Ishikawa (cell line): ENCODE measurements at regions not wholly inside any gene's neighbourhood (a gene's known extent, or its start where the extent isn't known, plus 50 kb on each side); places are given as distances from the start of the nearest gene placed in this dataset.

Experiments used
- CEBPB ChIP-seq: IDR thresholded peaks from 2 replicates; pipeline ENCODE4 v1.6.1; 2012
- CREB1 ChIP-seq: IDR thresholded peaks from 2 replicates; pipeline ENCODE4 v1.6.1; 2012; ENCODE audit warnings: low read depth
- EGR1 ChIP-seq: IDR thresholded peaks from 2 replicates; pipeline ENCODE4 v1.6.1; 2012
- EP300 ChIP-seq: IDR thresholded peaks from 2 replicates; pipeline ENCODE4 v1.6.1; 2012; ENCODE audit warnings: borderline replicate concordance
- FOXM1 ChIP-seq: IDR thresholded peaks from 2 replicates; pipeline ENCODE4 v1.6.1; 2012; ENCODE audit warnings: low read depth, borderline replicate concordance
- MAX ChIP-seq: IDR thresholded peaks from 2 replicates; pipeline ENCODE4 v1.6.1; 2012
- NFIC ChIP-seq: IDR thresholded peaks from 2 replicates; pipeline ENCODE4 v1.6.1; 2012
- RAD21 ChIP-seq: IDR thresholded peaks from 2 replicates; pipeline ENCODE4 v1.6.1; 2012; ENCODE audit warnings: low read depth
- REST ChIP-seq: IDR thresholded peaks from 2 replicates; pipeline ENCODE4 v1.6.1; 2012; ENCODE audit warnings: low read depth, mild to moderate bottlenecking
- TAF1 ChIP-seq: IDR thresholded peaks from 2 replicates; pipeline ENCODE4 v1.6.1; 2012; ENCODE audit warnings: low read depth, mild to moderate bottlenecking
- TCF12 ChIP-seq: IDR thresholded peaks from 2 replicates; pipeline ENCODE4 v1.6.1; 2012; ENCODE audit warnings: low read depth
- TEAD4 ChIP-seq: IDR thresholded peaks from 2 replicates; pipeline ENCODE4 v1.6.1; 2012
- USF1 ChIP-seq: IDR thresholded peaks from 2 replicates; pipeline ENCODE4 v1.6.1; 2012
- YY1 ChIP-seq: IDR thresholded peaks from 2 replicates; pipeline ENCODE4 v1.6.1; 2012; ENCODE audit warnings: low read depth

GRCh38 chr10:28243923-28244322, 58.9 kb downstream of the MPP7 start:
- TF ChIP-seq EP300 (no peak), CEBPB (no peak), REST (no peak), NFIC (no peak), TEAD4 (no peak), YY1 (no peak), TCF12 (no peak), CREB1 (no peak), RAD21 (no peak), TAF1 (no peak), EGR1 (no peak), MAX (no peak), USF1 (no peak), FOXM1 (no peak)
